Mucosa of descending colon (tissue), 3 donors: ENCODE measurements at regions not wholly inside any gene's neighbourhood (a gene's known extent, or its start where the extent isn't known, plus 50 kb on each side); places are given as distances from the start of the nearest gene placed in this dataset.

ENCODE experiments used
- ATAC-seq: fragments of 200-7000 bp; cut with Tn5 transposase; one replicate; pipeline ENCODE4 v1.9.1; 2020; ENCODE audit warnings: mild to moderate bottlenecking, moderate library complexity
- DNase-seq, 3 donors: peaks; one replicate each; pipeline ENCODE4 v3.0.0-alpha.2; 2020
- H3K36me3 ChIP-seq: fragments of 200-600 bp; one replicate; pipeline ENCODE4 v1.8.0; 2021; ENCODE audit warnings: low read depth, mild to moderate bottlenecking
- H3K4me1 ChIP-seq: fragments of 200-600 bp; one replicate; pipeline ENCODE4 v1.8.0; 2021; ENCODE audit warnings: low read depth, mild to moderate bottlenecking
- H3K4me3 ChIP-seq: fragments of 200-600 bp; one replicate; pipeline ENCODE4 v1.8.0; 2021; ENCODE audit warnings: mild to moderate bottlenecking
- H3K9me3 ChIP-seq: fragments of 200-600 bp; one replicate; pipeline ENCODE4 v1.8.0; 2021; ENCODE audit warnings: mild to moderate bottlenecking
- CTCF ChIP-seq: fragments of 200-600 bp; IDR thresholded peaks from one replicate; pipeline ENCODE4 v1.8.0; 2022; ENCODE audit warnings: antibody characterized with exemption, mild to moderate bottlenecking
- intact Hi-C, 2 donors: fragments of 100-400 bp; cut with DNase I in 1 of 2; cut with micrococcal nuclease in 1 of 2; formaldehyde crosslinking; loops; one replicate each; pipeline versions ENCODE4 v1.11.0 to v1.11.1; 2022; cut with DNase I, micrococcal nuclease
- donor health status: DM: no; HTN: no; CAD: no; lungs with moderate emphysema.
- donor health status: DM: no; HTN: no; CAD: no.
- donor health status: DM: no; HTN: yes; CAD: no.

GRCh38 chr10:128960517-128960916, 506.5 kb upstream of the MGMT start:
- Histone ChIP-seq H3K36me3 (no peaks in the 10 kb centered on the region), H3K9me3 (no peaks in the 10 kb centered on the region), H3K4me1 (no peaks in the 10 kb centered on the region), H3K4me3 (no peak overlapping the region)
- no peak for DNase-seq
- TF ChIP-seq CTCF: no peak
- intact Hi-C loops: no loop called here
- no peak for ATAC-seq

- no peaks in the 10 kb centered on the region for H3K4me1 ChIP-seq
- ATAC-seq: no peak
- no peak overlapping the region for H3K4me3 ChIP-seq
- DNase-seq: no peak
- TF ChIP-seq CTCF: no peak
- H3K9me3 ChIP-seq: no peaks in the 10 kb centered on the region
- intact Hi-C loops: no loop called here
- H3K36me3 ChIP-seq: no peaks in the 10 kb centered on the region
These were observed 504.9 kb upstream of the MGMT start for GRCh38 chr10:128962182-128962581.

- no peaks in the 10 kb centered on the region for H3K36me3 ChIP-seq
- DNase-seq (no peak), ATAC-seq (no peak)
- H3K4me1 ChIP-seq: no peaks in the 10 kb centered on the region
- H3K9me3 ChIP-seq: no peaks in the 10 kb centered on the region
- H3K4me3 ChIP-seq: no peak overlapping the region
- intact Hi-C loops: no loop called here
- no peak for TF ChIP-seq CTCF
These were observed 503.6 kb upstream of the MGMT start for GRCh38 chr10:128963211-128964099.

GRCh38 chr10:128964100-128964403, 503.0 kb upstream of the MGMT start:
- no peaks in the 10 kb centered on the region for H3K4me1 ChIP-seq
- intact Hi-C loops: no loop called here
- ATAC-seq: no peak
- DNase-seq: no peak
- H3K4me3 ChIP-seq: no peak overlapping the region
- no peaks in the 10 kb centered on the region for H3K36me3 ChIP-seq
- TF ChIP-seq CTCF: no peak
- H3K9me3 ChIP-seq: no peaks in the 10 kb centered on the region

GRCh38 chr10:128967980-128968756, 498.9 kb upstream of the MGMT start:
- Histone ChIP-seq H3K4me3 (no peak overlapping the region), H3K9me3 (no peaks in the 10 kb centered on the region), H3K4me1 (no peaks in the 10 kb centered on the region), H3K36me3 (no peaks in the 10 kb centered on the region)
- no peak for TF ChIP-seq CTCF
- intact Hi-C loops: no loop called here
- DNase-seq (no peak), ATAC-seq (no peak)
